ENCODE measurements at regions not wholly inside any gene's neighbourhood (a gene's known extent, or its start where the extent isn't known, plus 50 kb on each side); places are given as distances from the start of the nearest gene placed in this dataset.
"Not testable (repeated sequence)": the region's sequence is repeated elsewhere in the genome, so short reads cannot be mapped to it uniquely, and the experiment has no call there.

DNA sequence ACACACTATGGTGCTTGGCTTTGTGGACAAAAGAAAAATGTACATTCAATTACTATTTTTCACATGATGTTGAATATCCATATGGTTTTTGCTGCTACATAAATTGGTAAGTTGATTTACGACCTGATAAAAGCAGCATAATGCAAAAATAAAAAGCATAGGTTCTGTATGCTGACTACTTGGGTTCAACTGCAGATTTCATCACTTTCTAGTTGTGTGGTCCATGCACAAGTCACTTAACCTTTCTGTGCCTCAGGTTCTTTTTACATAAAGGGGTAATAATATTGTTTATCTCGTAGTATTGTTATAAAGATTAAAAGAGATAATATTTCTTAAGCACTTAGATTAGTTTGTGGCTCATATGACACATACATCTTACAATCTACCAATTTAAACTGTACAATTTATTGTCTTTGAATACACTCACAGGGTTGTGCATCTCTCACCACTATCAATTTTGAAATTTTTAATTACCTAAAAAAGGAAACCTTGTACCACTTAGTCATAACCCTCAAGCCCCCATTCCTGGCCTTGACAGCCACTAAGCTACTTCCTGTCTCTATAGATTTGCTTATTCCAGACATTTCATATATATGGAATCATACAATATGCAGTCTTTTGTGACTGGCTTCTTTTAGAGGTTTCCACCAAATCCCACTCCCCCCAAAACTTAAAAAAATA lies 1443.9 kb downstream of the SUCLG1 start:
- no peak for DNase-seq

DNA sequence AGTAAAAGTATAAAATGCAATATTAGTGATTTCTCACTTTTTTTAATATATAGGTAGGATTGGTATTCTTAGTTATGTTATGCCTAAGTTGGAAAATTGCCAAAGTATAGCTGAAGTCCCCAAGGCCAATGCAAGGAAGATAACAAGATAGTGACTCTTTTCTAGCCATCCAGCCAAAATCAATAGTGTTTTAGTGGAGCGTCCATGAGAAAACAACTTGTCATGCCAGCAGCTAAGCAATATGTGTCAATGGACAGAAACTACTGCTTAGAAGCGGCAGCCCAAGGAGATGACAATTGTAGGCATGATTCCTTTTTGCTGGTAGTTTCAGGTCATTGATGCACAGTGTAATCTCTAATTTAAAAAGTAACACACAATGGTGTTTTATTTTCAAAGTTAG lies 1444.6 kb downstream of the SUCLG1 start:
- DNase-seq = no peak

- DNase-seq = no peak
These were observed 1452.1 kb downstream of the SUCLG1 start for GRCh38 chr2:83006961-83007360.

DNA sequence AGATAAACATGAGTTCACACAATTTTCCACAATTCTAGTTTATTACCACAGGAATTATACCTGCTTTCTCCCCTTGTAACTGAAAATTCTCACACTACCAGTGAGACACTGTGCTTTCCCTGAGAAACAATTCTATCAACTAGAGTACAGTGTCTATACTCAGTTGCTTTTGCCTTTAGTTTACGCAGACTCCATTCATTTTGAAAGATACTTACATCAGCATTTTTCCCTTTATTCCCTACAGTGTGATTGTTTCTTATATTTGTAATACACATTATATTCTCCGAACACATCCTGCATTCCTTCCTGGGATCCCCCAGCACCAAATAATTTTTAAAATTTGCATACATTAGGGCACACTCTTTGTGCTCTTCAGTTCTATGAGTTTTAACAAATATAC lies 1455.5 kb downstream of the SUCLG1 start:
- no peak for DNase-seq

DNA sequence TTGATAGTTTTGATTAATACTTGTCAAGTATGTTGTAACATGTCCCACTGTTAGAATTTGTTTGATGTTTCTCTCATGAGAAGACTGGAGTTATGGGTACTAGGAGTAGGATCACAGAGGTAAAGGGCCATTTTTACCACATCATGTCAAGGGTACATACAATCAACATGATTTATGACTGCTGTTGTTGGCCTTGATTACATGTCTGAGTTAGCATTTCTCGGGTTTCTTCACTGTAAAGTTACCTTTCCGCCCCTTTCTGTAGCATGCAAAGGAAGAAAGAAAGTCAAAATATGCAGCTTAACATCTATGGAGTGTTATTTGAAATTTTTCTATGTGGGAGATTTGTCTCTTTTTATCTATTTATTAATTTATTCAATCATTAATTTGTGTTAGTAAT lies 1456.4 kb downstream of the SUCLG1 start:
- DNase-seq = no peak

- no peak for DNase-seq
These were observed 1460.3 kb downstream of the SUCLG1 start for GRCh38 chr2:82998781-82999180.

DNA sequence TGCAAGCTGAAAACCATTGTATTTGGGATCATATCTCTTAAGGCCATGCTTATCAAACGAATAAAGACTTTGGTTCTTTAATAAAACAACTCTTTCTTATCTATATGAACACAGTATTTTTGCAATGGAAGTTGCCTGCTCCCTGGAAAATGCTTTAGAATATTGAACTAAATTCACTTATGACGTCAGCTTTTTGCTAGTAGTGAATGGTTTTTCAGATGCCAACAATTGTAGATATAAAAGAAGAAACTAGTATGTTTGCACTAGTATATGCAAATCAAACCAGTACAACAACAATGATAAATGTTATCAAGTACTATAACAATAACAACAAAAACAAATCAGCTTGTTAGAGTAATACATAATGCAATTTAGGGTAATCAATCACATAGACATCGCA lies 1462.9 kb downstream of the SUCLG1 start:
- no peak for DNase-seq

DNA sequence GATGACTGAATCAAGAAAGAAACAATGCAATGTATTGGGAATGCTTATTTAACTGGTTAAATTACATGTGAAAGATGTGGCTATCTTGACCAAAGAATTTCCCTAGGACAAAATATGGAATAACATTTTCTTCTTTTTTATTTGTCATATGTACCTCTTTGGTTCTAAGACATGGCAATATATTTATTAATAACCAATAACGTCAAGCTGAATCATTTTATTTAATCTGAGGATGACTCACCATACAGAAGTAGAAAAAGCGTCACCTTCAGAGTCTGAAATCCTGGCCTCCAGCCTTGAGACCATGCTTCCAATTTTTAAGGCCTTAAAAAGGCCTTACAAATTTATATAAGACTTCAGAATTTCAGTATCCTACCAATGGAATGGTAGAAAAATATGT lies 1464.9 kb downstream of the SUCLG1 start:
- no peak for DNase-seq

GRCh38 chr2:82993609-82994008 lies 1465.5 kb downstream of the SUCLG1 start:
- DNase-seq = no peak

GRCh38 chr2:82992968-82993367 lies 1466.1 kb downstream of the SUCLG1 start:
- DNase-seq = no peak

DNA sequence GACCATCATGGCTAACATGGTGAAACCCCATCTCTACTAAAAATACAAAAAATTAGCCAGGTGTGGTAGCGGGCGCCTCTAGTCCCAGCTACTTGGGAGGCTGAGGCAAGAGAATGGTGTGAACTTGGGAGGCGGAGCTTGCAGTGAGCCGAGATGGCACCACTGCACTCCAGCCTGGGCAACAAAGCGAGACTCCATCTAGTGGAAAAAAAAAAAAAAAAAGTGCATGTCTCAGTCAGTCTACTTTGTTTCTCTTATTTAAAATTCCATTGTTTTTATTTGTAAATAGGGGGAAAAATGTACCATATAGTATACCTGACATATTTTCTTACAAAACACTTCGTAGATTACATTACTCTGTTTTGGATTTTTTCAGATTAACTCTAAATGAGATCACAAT lies 1471.4 kb downstream of the SUCLG1 start:
- DNase-seq = not testable (repeated sequence)

- no peak for DNase-seq
These were observed 1472.2 kb downstream of the SUCLG1 start for GRCh38 chr2:82986899-82987298.

- no peak for DNase-seq
These were observed 1473.4 kb downstream of the SUCLG1 start for GRCh38 chr2:82985572-82986197.

GRCh38 chr2:82968358-82968757 lies 1490.7 kb downstream of the SUCLG1 start:
- DNase-seq = no peak

GRCh38 chr2:82964341-82964740 lies 1494.7 kb downstream of the SUCLG1 start:
- DNase-seq = no peak

- no peak for DNase-seq
These were observed 1499.4 kb downstream of the SUCLG1 start for GRCh38 chr2:82959727-82960126.

DNA sequence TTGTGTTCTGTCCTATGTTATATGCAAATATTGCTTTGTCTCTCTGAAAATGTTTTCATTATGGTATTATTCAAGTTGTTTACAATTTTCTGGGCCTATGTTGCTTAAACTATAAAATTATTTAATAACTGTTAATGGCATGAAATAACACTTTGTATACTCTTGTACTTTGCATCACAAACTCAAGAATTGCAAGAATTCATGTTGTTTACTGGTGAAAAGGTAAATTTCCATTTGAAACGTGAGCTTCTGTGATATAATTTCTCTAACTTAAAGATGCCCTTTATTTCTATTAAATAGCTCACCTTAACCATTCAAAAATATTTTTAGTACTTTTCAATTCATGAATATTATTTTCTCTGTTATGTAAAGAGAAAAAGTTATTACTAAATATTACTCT lies 1504.2 kb downstream of the SUCLG1 start:
- DNase-seq = no peak

DNA sequence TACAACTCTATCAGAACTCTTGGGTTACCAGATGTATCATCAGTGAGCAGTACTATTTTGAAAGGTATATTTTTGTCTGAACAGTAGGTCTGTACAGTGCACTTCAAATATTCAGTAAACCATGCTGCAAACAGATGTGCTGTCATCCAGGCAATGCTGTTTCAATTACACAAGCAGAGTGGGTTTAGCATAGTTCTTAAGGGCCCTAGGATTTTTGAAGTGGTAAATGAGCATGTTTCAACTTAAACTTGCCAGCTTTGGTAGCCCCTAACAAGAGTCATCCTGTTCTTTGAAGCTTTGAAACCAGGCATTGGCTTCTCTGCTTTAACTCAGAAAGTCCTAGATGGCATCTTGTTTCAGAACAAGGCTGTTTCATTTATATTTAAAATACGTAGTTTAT lies 1519.9 kb downstream of the SUCLG1 start:
- DNase-seq = no peak

GRCh38 chr2:82938321-82938845 lies 1520.7 kb downstream of the SUCLG1 start:
- DNase-seq = not testable (repeated sequence)

- DNase-seq = no peak
These were observed 1545.5 kb downstream of the SUCLG1 start for GRCh38 chr2:82913566-82913965.

DNA sequence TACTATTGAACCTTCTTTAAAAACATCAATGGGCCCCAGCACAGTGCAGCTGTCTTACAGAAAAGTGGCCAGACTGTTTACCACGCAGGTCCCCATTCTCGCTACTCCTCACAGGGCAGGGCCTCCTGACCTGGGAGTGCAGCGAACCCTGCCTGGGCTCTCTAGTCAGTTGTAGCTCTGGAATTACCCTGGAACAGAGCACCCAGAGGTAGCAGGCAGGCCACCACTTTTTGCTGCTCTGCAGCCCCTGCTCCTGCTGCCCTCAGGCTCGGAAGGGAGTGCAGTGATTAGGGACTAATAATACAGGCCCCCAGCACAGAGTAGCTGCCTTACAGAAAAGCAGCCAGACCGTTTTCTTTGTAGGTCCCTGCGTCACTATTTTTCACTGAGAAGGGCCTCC lies 1563.0 kb downstream of the SUCLG1 start:
- DNase-seq = no peak

GRCh38 chr2:82893190-82893589 lies 1565.9 kb downstream of the SUCLG1 start:
- no peak for DNase-seq

DNA sequence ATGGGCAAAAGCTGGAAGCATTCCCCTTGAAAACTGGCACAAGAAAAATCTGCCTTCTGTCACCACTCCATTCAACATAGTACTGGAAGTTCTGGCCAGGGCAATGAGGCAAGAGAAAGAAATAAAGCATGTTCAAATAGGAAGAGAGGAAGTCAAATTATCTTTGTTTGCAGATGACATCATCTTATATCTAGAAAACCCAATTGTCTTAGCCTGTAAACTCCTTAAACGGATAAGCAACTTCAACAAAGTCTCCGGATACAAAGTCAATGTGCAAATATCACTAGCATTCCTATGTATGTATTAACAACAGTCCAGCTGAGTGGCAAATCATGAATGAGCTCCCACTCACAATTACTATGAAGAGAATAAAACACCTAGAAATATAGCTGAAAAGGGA lies 1579.3 kb downstream of the SUCLG1 start:
- DNase-seq = no peak

DNA sequence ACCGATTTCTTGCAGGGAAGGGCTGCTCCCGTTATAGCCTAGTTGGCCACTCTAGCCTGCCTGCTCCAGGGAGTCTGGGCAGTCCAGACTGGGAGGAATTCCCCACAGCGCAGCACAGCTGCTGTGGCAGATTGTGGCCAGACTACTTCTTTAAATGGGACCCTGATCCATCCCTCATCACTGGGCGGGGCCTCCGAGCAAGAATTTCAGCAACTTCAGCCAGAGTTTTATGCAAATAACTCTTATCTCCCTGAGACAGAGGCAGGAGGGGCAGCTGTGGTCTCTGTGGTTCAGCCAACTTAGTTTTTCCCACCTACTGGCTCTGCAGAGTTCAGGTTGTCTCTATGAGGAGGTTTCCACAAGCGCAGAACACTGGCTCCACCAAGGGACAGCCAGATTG lies 1583.2 kb downstream of the SUCLG1 start:
- DNase-seq = no peak

- DNase-seq = no peak
These were observed 1601.1 kb downstream of the SUCLG1 start for GRCh38 chr2:82857967-82858366.
